Activated effector memory CD4-positive, alpha-beta T cell treated with Interleukin-2 at 50 U/mL for 16 hours (primary cell): ENCODE measurements at regions not wholly inside any gene's neighbourhood (a gene's known extent, or its start where the extent isn't known, plus 50 kb on each side); places are given as distances from the start of the nearest gene placed in this dataset.

ENCODE experiments used
- DNase-seq: peaks from one replicate; pipeline ENCODE4 v3.0.0-alpha.2; 2020

- no peak for DNase-seq
These were observed 132.3 kb downstream of the UNC5CL start for GRCh38 chr6:40906759-40907158.

GRCh38 chr6:40904583-40905194 is 134.3 kb downstream of the UNC5CL start:
- DNase-seq: no peak

GRCh38 chr6:40903456-40903855 is 135.6 kb downstream of the UNC5CL start:
- DNase-seq: no peak

- no peak for DNase-seq
These were observed 137.5 kb downstream of the UNC5CL start for GRCh38 chr6:40901322-40902055.

GRCh38 chr6:40900791-40901190 is 138.2 kb downstream of the UNC5CL start:
- no peak for DNase-seq

- no peak for DNase-seq
These were observed 139.3 kb downstream of the UNC5CL start for GRCh38 chr6:40899684-40900155.

GRCh38 chr6:40898073-40898472 is 140.9 kb downstream of the UNC5CL start:
- no peak for DNase-seq

GRCh38 chr6:40897390-40898003 is 141.5 kb downstream of the UNC5CL start:
- no peak for DNase-seq

GRCh38 chr6:40896696-40897095 is 142.3 kb downstream of the UNC5CL start:
- DNase-seq: no peak

GRCh38 chr6:40894962-40895799 is 143.8 kb downstream of the UNC5CL start:
- no peak for DNase-seq

- no peak for DNase-seq
These were observed 146.0 kb downstream of the UNC5CL start for GRCh38 chr6:40893021-40893420.

GRCh38 chr6:40892223-40892622 is 146.8 kb downstream of the UNC5CL start:
- DNase-seq: no peak

- no peak for DNase-seq
These were observed 147.3 kb downstream of the UNC5CL start for GRCh38 chr6:40891686-40892085.

- no peak for DNase-seq
These were observed 147.9 kb downstream of the UNC5CL start for GRCh38 chr6:40891131-40891530.

GRCh38 chr6:40889137-40889832 is 149.7 kb downstream of the UNC5CL start:
- DNase-seq: no peak

- no peak for DNase-seq
These were observed 150.5 kb downstream of the UNC5CL start for GRCh38 chr6:40888456-40888990.

- no peak for DNase-seq
These were observed 151.2 kb downstream of the UNC5CL start for GRCh38 chr6:40887792-40888340.

- no peak for DNase-seq
These were observed 151.8 kb downstream of the UNC5CL start for GRCh38 chr6:40887079-40887791.

GRCh38 chr6:40885139-40885774 is 153.8 kb downstream of the UNC5CL start:
- no peak for DNase-seq

- DNase-seq: no peak
These were observed 156.6 kb downstream of the UNC5CL start for GRCh38 chr6:40882323-40882997.
